ENCODE measurements at regions not wholly inside any gene's neighbourhood (a gene's known extent, or its start where the extent isn't known, plus 50 kb on each side); places are given as distances from the start of the nearest gene placed in this dataset.

- intact Hi-C loops (cut with micrococcal nuclease) = no loop called here
- H3K27me3 ChIP-seq (ENCODE audit: low read depth) = peaks cover 82% of the 10 kb centered on the region
- no peak for DNase-seq
- H3K36me3 ChIP-seq = no peaks in the 10 kb centered on the region
- no peak overlapping the region for H3K27ac ChIP-seq (replicated peaks)
- no peaks in the 10 kb centered on the region for H3K4me1 ChIP-seq
- H3K9me3 ChIP-seq (replicated peaks) = no peaks in the 10 kb centered on the region
- no peak for TF ChIP-seq CTCF (IDR thresholded peaks at IDR 0.05; ENCODE audit: borderline replicate concordance)
- H3K4me3 ChIP-seq = no peak overlapping the region
Observed at GRCh38 chr17:5888811-5889210, 181.4 kb upstream of the WSCD1 start.

GRCh38 chr17:5892921-5893675 is 177.1 kb upstream of the WSCD1 start:
- TF ChIP-seq CTCF (IDR thresholded peaks at IDR 0.05; ENCODE audit: borderline replicate concordance) = no peak
- DNase-seq = no peak
- intact Hi-C loops (cut with micrococcal nuclease) = no loop called here

GRCh38 chr17:5893741-5894140 is 176.4 kb upstream of the WSCD1 start:
- no peaks in the 10 kb centered on the region for H3K36me3 ChIP-seq
- intact Hi-C loops (cut with micrococcal nuclease) = no loop called here

More at GRCh38 chr17:5892921-5893675, 177.1 kb upstream of the WSCD1 start:
- Histone ChIP-seq H3K27ac (replicated peaks) (no peak overlapping the region), H3K4me3 (no peak overlapping the region), H3K36me3 (no peaks in the 10 kb centered on the region), H3K4me1 (no peaks in the 10 kb centered on the region), H3K27me3 (ENCODE audit: low read depth) (peaks cover 100% of the 10 kb centered on the region), H3K9me3 (replicated peaks) (no peaks in the 10 kb centered on the region)

GRCh38 chr17:5895276-5895675 is 174.9 kb upstream of the WSCD1 start:
- TF ChIP-seq CTCF (IDR thresholded peaks at IDR 0.05; ENCODE audit: borderline replicate concordance) = no peak
- intact Hi-C loops (cut with micrococcal nuclease) = no loop called here

More at GRCh38 chr17:5893741-5894140, 176.4 kb upstream of the WSCD1 start:
- no peaks in the 10 kb centered on the region for H3K4me1 ChIP-seq
- H3K4me3 ChIP-seq = no peak overlapping the region
- no peak for TF ChIP-seq CTCF (IDR thresholded peaks at IDR 0.05; ENCODE audit: borderline replicate concordance)
- H3K27me3 ChIP-seq (ENCODE audit: low read depth) = peaks cover 99% of the 10 kb centered on the region
- no peak for DNase-seq
- no peak overlapping the region for H3K27ac ChIP-seq (replicated peaks)
- no peaks in the 10 kb centered on the region for H3K9me3 ChIP-seq (replicated peaks)

DNA sequence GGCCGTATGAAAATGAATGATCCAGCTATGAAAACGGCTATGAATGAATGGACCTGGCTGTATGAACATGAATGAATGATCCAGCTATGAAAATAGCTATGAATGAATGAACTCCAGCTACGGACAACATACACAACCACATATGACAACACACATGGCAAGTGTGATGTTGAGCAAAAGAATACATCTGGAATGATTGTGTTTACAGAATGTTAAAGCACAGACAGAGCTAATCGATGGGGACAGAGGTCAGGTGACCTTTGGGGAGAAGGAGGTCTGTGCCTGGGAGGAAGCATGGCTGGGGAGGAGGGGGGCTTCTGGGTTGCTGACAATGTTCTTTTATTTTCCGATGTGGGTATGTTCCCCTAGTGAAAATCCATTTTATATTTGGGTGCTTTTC is 174.0 kb upstream of the WSCD1 start:
- no peak for TF ChIP-seq CTCF (IDR thresholded peaks at IDR 0.05; ENCODE audit: borderline replicate concordance)
- no peaks in the 10 kb centered on the region for H3K4me1 ChIP-seq
- H3K27me3 ChIP-seq (ENCODE audit: low read depth) = peaks cover 95% of the 10 kb centered on the region
- DNase-seq = no peak
- no peaks in the 10 kb centered on the region for H3K9me3 ChIP-seq (replicated peaks)
- H3K4me3 ChIP-seq = no peak overlapping the region
- no peaks in the 10 kb centered on the region for H3K36me3 ChIP-seq
- intact Hi-C loops (cut with micrococcal nuclease) = no loop called here
- H3K27ac ChIP-seq (replicated peaks) = no peak overlapping the region

More at GRCh38 chr17:5895276-5895675, 174.9 kb upstream of the WSCD1 start:
- Histone ChIP-seq H3K4me3 (no peak overlapping the region), H3K36me3 (no peaks in the 10 kb centered on the region), H3K27me3 (ENCODE audit: low read depth) (peaks cover 95% of the 10 kb centered on the region), H3K27ac (replicated peaks) (no peak overlapping the region), H3K9me3 (replicated peaks) (no peaks in the 10 kb centered on the region), H3K4me1 (no peaks in the 10 kb centered on the region)
- DNase-seq = no peak
